ENCODE measurements at regions not wholly inside any gene's neighbourhood (a gene's known extent, or its start where the extent isn't known, plus 50 kb on each side); places are given as distances from the start of the nearest gene placed in this dataset.

- peaks cover 8 to 9% of the 10 kb centered on the region in 2 experiments; a peak in 2 of 4 replicates for H3K9me3 ChIP-seq (ENCODE audit: control insufficient read depth in 1 of 2, insufficient read depth in 1 of 2, low read depth in 1 of 2, low read length in 2 of 2)
- no peaks in the 10 kb centered on the region for H3K27me3 ChIP-seq (ENCODE audit: insufficient read depth, low read length)
- TF ChIP-seq YY1 (IDR thresholded peaks at IDR 0.05; ENCODE audit: extremely low read depth, insufficient replicate concordance, low read depth, low read length) (no peak), REST (IDR thresholded peaks at IDR 0.05; ENCODE audit: low read depth) (no peak), ELF1 (IDR thresholded peaks at IDR 0.05; ENCODE audit: borderline replicate concordance, low read depth) (no peak), TCF7L2 (IDR thresholded peaks at IDR 0.05; ENCODE audit: borderline replicate concordance, extremely low read depth, insufficient read depth, insufficient read length) (no peak)
- H4K20me1 ChIP-seq (ENCODE audit: insufficient read depth), result no peaks in the 10 kb centered on the region
- POLR2A ChIA-PET, result no interaction called here
- intact Hi-C loops (cut with micrococcal nuclease), result no loop called here
- H3K27ac ChIP-seq (ENCODE audit: low read depth, low read length), result no peak overlapping the region
- RAD21 ChIA-PET (ENCODE audit: low non-redundant PET in 1 of 2, low total read pairs in 2 of 2, uncharacterized antibody in 2 of 2, unreplicated experiment in 2 of 2), result no interaction called here
- no peaks in the 10 kb centered on the region for H3K9me2 ChIP-seq (ENCODE audit: insufficient read depth)
- no peak overlapping the region for H3K4me3 ChIP-seq (replicated peaks in 1 of 2; ENCODE audit: low read depth in 1 of 2, low read length in 2 of 2)
- no peak overlapping the region for H3K9ac ChIP-seq (ENCODE audit: low read length)
- CTCF ChIA-PET, result no interaction called here
- no peak overlapping the region for H2AFZ ChIP-seq (ENCODE audit: low read depth, low read length, poor library complexity, severe bottlenecking)
- H3K4me1 ChIP-seq (ENCODE audit: control insufficient read depth in 1 of 2, insufficient read depth in 2 of 2, low read length in 2 of 2), result no peaks in the 10 kb centered on the region
- no peaks in the 10 kb centered on the region for H3K79me2 ChIP-seq (ENCODE audit: insufficient read depth, low read length)
- BruUV-seq (replicated peaks), result no TSS peak
- no peak for ATAC-seq
- no peak for DNase-seq (ENCODE audit: low read depth, low spot score)
- H3K4me2 ChIP-seq (ENCODE audit: low read length), result no peak overlapping the region
- H3K36me3 ChIP-seq (ENCODE audit: control insufficient read depth in 1 of 2, insufficient read depth in 2 of 2, low read length in 2 of 2), result no peaks in the 10 kb centered on the region
Observed at GRCh38 chr10:53687800-53688199, 915.2 kb upstream of the MBL2 start.

- no TSS peak for BruUV-seq (replicated peaks)
- Histone ChIP-seq H4K20me1 (ENCODE audit: insufficient read depth) (no peaks in the 10 kb centered on the region), H3K9me2 (ENCODE audit: insufficient read depth) (no peaks in the 10 kb centered on the region), H3K4me3 (replicated peaks in 1 of 2; ENCODE audit: low read depth in 1 of 2, low read length in 2 of 2) (no peak overlapping the region), H3K27me3 (ENCODE audit: insufficient read depth, low read length) (no peaks in the 10 kb centered on the region), H3K36me3 (ENCODE audit: control insufficient read depth in 1 of 2, insufficient read depth in 2 of 2, low read length in 2 of 2) (no peaks in the 10 kb centered on the region), H3K27ac (ENCODE audit: low read depth, low read length) (no peak overlapping the region), H3K4me1 (ENCODE audit: control insufficient read depth in 1 of 2, insufficient read depth in 2 of 2, low read length in 2 of 2) (no peaks in the 10 kb centered on the region), H3K79me2 (ENCODE audit: insufficient read depth, low read length) (no peaks in the 10 kb centered on the region), H3K9me3 (ENCODE audit: control insufficient read depth in 1 of 2, insufficient read depth in 1 of 2, low read depth in 1 of 2, low read length in 2 of 2) (peaks cover 9 to 12% of the 10 kb centered on the region in 2 experiments; a peak in 2 of 4 replicates), H2AFZ (ENCODE audit: low read depth, low read length, poor library complexity, severe bottlenecking) (no peak overlapping the region), H3K4me2 (ENCODE audit: low read length) (no peak overlapping the region), H3K9ac (ENCODE audit: low read length) (no peak overlapping the region)
- TF ChIP-seq CEBPB (IDR thresholded peaks at IDR 0.05; ENCODE audit: low read depth) (no peak), TCF7L2 (IDR thresholded peaks at IDR 0.05; ENCODE audit: borderline replicate concordance, extremely low read depth, insufficient read depth, insufficient read length) (no peak), ZNF274 (IDR thresholded peaks at IDR 0.05; ENCODE audit: low read depth, low read length) (no peak), CTCF (IDR thresholded peaks at IDR 0.05 in 2 of 3, conservative IDR thresholded peaks at IDR 0.05 in 1 of 3; ENCODE audit: borderline replicate concordance in 1 of 3, insufficient read depth in 1 of 3, low read depth in 2 of 3, low read length in 2 of 3) (no peak), CBX3 (IDR thresholded peaks at IDR 0.05; ENCODE audit: low read depth) (no peak), SP1 (IDR thresholded peaks at IDR 0.05; ENCODE audit: low read depth) (no peak)
- DNase-seq (ENCODE audit: low read depth, low spot score) (no peak), ATAC-seq (no peak)
- ChIA-PET RAD21 (ENCODE audit: low non-redundant PET in 1 of 2, low total read pairs in 2 of 2, uncharacterized antibody in 2 of 2, unreplicated experiment in 2 of 2) (no interaction called here), CTCF (no interaction called here), POLR2A (no interaction called here)
- intact Hi-C loops (cut with micrococcal nuclease), result no loop called here
Observed at GRCh38 chr10:53682885-53683284, 910.3 kb upstream of the MBL2 start.
